HG02943 (cell line): ENCODE measurements at regions not wholly inside any gene's neighbourhood (a gene's known extent, or its start where the extent isn't known, plus 50 kb on each side); places are given as distances from the start of the nearest gene placed in this dataset.

Experiments
- ATAC-seq: cut with Tn5 transposase; IDR thresholded peaks from one replicate; pipeline ENCODE4 v1.9.1; 2021; ENCODE audit warnings: mild to moderate bottlenecking, low read depth, moderate library complexity; ENCODE audit not compliant: unreplicated experiment

DNA sequence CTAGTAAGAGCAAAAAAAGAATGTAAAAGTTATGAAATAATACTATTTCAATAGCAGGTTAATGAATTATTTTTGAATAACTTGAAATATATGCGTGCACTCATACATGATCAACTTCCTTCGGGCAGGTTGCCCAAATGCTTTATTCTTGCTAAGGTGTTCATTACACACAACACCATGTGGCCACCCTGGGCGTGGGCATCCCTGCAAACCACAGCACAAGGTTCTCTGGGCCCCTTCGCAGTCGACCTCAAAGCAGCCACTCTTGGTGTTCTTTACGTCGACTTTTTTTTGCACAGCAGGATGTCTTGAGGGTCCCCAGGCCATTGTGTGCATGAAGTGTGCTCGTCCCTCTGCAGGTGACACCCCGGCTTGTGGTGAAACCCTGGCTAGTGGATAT, 300.7 kb upstream of the PITRM1 start:
- ATAC-seq = no peak

DNA sequence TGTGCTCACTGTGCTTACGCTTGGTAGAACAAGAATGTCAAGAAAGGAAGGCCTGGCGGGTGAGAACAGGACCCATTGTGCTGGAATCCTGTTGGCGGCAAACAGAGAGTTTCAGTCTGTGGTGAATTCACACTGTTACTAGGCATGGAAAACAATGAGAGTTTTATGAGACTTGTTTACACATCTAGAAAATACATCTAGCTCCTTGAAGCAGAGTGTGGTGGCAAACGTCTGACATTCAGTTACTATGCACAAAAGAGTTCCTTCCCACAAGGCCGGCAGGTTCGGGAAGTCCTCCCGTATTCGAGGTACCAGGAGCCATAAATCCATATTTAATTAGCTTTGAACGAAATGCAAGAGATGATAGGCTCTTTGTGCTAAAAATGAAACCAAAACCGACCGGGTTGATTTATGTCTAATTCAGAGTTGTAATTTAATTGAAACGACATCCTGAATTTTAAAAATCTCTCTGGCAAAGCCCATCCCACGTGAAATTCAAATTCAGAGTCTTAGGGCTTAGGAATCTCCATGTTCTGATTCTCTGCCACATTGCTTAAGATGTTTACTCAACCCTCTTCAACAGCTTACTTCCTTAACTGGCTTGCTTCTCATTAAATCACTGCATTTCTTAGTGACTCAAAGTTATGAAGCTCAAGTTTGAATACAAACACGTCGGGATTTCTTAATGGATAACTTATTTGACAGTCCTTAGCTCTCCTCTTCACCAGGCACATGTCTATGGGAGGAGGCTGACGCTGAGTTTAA, 299.9 kb upstream of the PITRM1 start:
- no peak for ATAC-seq

DNA sequence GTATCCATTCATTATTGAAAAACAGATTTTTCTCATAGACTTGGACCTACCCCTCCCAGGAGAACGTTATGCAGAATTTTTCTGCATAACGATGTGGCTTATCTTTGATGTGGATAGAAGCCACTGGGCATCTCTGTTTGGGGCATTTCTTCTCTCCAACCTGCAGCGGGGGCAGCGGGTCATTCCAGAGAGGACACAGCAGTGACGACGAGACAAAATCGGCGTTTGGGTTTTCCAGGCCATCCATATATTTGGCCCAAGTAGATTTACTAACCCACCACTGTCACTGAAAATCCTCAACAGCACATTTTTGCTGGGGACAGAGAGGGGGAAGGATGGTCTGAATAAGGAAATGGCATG, 299.3 kb upstream of the PITRM1 start:
- ATAC-seq = no peak

DNA sequence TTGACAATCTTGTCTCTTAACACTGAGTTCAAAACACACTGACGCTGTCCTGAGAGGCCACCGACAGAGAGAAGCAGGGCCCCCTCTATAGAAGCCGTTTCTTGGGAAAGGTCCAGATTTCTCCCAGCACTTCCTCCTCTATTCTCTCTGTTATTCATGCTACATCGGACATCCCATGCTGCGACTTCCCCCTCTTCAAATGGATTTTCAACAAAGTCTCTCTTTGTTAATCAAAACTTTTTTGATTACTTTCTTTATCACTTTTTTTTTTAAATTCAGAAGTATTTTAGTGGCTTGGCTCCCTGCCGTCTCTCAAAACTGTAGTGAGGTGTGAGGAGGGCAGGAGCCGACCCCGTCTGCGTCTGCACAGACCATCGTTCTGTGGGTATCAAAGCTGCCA, 298.9 kb upstream of the PITRM1 start:
- no peak for ATAC-seq

DNA sequence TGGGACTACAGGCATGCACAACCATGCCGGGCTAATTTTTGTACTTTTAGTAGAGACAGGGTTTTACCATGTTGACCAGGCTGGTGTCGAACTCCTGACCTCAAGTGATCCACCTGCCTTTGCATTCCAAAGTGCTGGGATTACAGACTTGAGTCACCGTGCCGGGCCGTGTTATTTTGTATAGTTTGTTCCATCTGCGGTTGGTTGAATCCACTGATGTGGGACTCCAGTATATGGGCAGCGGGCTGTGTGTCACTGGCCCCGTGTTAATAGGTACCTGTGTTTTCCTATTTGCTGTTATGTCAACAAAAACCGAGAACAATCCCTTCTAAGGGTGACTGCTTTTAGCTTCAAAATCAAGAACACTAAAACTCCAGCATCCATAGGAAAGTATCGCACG, 297.6 kb upstream of the PITRM1 start:
- ATAC-seq = no peak

DNA sequence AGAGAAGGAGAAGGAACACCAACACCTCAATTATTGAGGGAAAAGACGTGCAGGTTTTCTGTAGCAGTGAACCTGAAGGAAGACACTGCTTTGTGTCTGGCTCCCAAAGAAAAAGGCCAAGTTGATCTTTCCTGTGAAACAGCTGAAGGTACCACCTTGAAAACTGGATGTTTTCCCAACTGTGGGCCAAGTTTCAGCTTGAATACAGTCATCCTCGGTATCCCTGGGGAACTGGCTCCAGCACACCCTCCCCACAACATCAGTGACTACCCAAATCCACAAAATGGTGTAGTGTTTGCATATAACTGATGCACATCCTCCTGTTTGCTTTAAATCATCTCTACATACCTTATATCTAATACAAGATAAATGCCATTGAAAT, 297.0 kb upstream of the PITRM1 start:
- no peak for ATAC-seq

DNA sequence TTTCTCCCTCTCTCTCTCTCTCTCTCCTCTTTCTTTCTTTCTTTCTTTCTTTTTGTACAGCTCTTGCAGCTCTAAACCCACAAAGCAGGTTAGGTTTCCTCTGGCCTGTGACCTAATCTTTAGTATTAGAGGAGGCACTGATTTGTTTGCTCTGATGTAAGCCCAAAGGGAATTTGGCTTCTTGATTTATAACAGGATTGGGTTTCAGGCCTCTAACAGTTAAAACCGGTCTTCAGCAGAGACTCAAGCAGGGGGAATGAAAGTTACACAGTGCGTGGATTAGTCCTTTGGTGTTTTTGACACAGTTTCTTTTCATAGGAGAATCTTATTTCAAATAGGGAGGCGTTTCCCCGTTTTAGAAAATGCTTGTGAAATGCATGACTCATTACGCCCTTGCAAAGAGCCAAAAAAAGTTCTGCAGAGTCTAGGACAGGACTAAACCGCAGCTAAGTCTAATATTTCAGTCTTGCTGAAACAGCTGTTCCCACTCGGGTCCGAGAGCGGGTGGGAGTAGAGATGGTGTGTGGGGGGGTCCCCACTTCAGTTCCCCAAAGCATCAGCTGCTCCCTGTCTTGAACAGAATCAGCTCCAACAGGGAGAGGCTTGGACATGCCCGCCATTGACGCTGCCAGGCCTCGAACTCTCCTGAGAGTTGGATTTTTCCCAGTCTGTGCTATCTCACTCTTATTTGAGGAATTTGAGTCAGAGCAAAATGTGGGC, 296.5 kb upstream of the PITRM1 start:
- no peak for ATAC-seq

DNA sequence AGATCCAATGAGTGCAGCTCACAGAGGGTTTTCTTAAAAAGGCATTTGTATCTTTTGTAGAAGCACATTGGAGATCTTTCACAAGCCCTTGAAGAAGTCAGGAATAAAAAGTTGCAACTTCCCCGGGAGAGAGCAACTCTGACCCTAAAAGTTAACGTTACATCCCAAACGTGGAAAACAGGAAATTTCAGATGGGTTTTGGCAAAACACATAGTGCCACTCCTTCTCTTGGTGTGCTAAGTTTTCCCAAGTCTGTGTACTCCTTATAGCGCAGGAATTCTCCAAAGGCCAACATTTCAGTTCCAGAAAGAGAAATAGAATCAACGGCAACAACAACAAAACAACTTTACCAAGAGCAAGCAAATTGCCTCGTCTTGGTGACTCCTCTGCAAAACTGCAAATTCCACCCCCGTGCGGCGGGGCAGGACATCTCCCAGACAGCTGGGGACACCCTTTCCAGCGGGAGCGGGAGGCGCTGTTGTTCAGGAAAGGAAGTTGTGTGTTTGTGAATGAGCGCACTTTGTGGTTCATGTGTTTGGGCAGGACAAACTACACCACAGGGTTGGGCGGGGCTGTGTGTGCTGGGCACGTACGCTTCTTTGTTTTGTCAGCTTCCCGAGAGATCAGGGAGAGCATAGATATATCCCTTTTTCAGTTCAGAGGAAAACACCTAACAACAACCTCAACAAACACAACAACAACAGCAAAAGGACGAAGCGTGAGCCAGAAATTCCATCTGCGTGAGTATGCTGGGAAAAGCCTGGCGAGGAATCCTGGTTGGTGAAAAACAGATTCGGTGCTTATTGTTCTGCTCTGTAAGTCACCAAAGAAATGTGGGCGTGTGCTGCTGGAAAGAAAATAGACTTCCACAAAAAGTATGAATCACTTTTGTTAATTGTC, 294.7 kb upstream of the PITRM1 start:
- ATAC-seq = no peak

DNA sequence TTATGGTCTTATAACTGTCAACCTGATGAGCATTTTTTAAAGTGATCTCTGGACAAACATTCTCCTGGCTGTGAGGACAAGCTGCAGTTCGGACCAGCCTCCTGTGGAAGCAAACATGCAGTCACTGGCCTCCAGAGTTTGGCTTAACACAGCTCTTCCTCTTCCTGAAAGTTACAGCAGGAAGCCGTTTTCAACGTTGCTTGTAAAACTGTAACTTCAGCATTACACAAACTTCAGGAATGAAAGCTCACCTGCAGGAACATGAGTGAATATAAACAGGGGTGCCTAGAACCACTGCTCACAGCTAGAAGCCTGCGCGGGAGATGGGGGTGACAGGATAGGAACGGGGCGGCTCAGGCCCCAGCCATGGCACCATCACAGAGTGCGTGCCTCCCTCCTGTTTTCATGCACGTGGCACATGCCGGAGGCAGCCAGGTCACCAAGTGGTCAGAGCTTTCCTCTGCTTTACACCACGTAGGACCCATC, 292.9 kb upstream of the PITRM1 start:
- ATAC-seq = no peak

DNA sequence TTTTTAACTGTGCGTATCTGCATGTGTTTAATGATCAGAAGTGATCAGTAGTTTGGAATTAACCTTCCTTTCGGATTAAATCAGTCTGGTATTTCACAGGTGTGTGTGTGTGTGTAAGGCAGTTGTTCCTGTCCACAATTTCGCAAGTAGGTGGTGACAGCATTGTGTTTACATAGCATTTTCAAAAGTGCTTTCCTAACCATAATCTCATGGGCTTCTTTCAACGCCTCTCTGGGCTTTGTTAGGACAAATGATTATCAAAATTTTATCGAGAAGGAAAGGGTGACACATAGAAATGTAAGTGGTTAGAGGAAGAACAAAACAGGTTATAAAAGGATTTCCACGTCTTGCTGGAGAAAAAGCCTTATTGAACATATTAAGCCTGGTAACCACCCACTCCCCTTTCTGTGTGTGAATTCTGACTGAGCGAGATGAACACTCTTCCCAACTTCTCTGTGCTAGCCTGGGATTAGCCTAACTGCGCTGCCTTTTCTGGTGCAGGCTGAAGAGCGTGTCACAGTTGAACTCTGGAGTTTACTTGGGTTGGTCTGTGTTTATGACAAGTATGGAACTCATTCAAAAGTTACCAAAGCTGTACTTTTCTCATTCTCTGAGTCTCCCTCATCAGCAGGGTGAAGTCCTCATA, 292.3 kb upstream of the PITRM1 start:
- no peak for ATAC-seq

DNA sequence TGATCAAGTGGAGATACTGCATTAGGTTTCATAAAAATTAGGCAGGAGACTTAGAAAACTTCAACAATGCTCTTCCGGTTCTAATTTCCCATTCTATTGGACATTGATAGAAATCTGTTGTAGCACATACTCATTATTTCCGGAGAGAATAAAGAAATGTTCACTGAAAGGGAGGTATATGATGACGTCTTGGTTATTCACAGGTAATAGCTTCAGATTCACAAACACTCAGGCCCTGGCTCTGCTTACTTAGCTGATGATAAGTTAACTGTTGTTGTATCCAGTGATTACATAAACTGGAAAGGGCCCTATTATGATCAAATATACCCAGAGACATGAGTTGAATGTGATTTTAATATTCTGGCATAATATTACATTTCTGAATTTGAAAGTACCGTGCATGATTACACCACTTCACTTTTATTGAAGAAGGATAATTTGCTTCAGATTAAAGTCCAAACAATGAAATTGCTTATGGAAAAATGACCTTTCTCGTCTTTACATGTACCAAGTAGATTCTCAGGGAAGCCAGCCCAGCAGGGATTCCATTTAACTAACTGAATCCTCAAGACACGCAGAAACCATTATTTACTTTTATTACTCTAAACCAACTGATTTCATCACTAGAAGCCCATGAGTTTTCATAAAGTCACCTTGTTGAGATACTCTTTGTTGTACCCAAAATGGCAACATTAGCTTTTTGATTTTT, 288.0 kb upstream of the PITRM1 start:
- ATAC-seq = no peak

DNA sequence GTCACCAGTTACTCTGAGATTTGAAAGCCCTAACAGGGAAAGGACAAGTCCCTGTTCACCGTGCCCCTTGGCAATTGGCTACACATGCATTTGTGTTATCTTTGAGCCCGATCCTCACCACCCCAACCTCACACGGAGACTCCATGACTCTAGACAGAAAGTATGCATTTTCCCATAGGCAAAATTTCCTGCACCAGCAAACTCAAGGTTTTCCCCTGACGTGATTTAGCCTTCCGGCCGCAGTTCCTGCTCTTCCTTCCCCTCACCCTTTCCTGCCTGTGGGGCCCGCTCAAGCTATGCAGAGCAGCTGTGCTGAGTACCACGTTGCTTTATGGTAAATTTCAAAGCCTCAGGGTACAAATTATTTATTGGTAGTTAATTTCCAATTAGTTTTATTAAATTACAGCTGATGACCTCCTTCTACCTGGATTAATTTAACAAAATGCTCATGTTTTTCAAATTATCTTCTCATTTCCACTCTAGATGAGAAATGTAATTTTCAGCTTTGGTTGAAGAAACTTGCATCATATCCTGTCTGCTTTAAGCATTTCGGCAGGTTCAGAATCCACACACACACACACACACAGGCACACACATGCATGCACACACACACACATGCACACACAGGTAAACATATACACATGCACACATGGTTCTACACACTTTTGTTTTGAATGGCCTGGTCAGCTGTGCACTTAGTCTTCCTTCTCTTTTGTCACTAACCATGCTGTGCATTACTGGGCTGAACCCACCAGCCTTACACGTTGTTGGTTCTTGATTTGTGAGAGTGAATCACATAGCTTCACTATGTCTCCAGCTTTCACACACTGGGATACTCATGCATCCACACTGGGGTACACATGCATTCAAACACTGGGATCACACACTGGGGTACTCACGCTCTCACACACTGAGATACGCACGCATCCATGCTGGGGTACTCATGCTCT, 283.1 kb upstream of the PITRM1 start:
- no peak for ATAC-seq

DNA sequence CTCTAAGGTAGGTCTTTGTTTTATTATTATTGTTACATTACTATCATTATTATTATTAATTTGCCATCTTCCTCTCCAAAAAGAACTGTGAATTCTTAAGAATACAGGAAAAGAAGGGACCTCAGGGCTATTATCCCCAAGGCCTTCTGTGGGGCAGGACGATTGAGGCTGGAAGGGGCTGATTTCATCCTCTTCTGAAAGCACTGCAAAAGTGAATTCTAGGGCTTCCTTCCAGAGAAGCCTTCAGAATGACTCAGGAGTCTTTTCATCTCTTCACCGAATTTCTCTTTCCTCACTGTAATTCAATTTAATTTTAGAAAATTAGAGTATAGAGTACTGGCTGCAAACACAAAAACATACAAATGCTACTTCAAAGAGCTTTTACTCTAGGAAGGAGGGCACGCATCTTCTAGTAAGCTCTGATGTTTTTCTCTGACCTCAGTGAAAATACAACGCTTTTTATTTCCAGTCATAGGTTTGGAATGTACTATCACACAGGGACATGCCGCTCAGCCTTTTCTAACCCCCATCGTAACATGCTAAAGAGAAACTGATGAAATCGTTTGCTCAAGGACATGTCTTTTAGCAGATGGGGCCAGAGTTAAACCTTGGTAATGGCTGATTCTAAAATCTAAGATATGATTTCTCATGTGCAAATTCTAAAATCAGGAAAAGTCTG, 280.2 kb upstream of the PITRM1 start:
- ATAC-seq = no peak

DNA sequence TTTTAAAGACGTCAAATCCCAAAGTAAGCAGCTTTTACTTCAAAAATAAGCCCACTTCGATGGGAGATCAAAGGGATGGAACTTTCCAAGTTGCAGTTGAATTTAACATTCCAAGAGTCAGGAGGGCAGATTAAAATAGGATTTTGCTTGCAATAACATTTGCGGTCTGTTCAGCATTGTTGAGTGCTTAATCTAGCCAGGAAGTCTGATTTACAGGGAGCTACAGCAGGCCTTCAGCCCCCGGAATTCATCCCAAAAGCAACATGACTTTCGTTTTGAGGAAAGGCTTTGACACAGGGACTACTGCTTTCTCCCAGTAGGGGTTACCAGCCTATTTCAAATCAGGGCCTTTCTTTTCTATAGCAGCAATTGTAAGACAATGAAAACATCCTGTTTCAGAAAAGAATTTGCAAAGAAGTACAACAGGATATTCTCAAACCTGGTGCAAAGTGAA, 279.6 kb upstream of the PITRM1 start:
- no peak for ATAC-seq

DNA sequence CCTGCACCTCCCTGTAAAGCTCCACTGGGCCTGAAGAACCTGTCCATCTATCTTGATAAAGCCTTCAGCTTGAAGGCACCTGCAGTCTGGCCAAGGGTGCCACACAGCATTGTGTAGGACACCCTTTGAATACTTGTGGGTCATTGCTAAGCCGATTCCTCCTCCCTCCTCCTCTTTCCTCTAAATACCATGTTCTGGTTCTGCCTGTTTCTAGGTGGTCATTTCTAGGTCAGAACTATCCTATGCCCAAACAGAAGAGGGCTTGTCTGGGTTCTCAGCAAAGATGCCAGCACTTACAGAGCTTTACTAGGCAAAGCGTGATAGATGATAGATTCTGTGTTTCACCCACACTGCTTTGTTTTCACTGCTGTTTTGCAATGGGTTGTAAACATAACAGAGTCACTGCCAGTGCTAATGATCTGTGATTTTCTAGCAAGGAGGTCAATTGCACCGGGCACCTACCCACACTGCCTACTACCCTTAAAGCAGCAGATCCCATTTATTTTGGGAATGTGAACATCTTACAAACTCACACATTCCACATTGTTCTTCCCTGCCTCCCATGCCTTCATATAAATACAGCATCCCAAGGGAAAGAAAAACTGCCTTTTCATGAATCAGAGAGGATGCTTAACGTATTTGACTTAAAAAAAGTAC, 279.1 kb upstream of the PITRM1 start:
- no peak for ATAC-seq

DNA sequence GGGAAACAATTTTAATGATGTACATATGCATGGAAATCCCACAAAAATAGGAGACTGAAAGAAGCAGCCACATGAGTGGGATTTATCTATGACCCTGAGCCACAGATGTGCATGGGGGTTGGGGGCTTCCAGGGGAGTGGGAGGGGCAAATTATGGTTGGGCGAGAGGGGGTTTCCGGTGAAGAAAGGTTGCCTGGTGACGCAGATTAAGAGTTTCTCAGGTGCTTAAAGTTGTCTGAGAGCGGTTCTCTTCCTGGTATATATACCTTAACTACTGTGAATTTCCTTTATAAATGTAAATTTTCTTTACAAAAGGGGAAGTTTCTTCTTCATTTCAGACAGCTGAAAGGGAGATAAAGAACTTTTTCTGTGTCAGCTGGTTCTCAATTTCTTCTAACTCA, 273.6 kb upstream of the PITRM1 start:
- no peak for ATAC-seq

DNA sequence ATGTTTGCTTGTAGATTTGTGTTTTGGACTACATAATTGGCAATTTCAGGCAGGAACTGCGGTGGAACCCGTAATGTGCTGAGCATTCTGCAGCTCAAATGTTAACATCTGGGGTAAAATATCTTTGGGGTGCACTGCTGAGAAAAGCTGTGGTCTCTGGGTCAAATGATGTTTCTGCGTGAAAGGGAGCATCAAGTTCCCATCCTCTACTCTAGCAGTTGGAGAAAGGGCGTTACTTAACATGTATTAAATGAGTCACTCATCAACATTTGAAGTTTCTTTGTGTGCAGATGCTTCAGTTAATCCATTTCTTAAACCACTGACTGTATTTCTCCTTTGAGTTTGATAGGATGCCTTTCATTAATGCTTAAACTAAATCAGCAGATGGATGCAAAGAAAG, 273.1 kb upstream of the PITRM1 start:
- ATAC-seq = no peak

DNA sequence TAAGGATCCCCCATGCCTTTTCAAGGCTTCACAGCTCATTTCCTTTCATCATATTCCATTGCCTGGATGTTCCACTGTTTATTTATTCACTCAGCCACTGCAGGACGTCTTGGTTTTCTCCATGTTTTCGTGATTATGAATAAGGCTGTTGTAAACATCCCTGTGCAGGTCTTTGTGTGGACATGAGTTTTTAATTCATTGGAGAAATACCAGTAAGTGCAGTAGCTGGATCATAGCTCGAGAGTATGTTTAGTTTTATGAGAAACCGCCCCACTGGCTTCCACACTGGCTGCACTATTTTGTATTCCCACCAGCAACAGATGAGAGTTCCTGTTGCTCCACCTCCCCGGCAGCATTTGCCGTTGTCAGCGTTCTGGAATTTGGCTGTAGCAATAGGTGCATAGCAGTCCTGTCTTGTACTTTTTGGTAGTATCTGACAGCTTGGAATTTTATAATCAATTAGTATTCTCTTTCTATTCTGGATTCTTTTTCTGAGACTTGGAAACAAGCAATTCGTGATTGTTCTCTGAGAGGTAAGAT, 269.9 kb upstream of the PITRM1 start:
- ATAC-seq = no peak
